NCI-H226 (cell line): ENCODE measurements at regions not wholly inside any gene's neighbourhood (a gene's known extent, or its start where the extent isn't known, plus 50 kb on each side); places are given as distances from the start of the nearest gene placed in this dataset.
"Not testable (repeated sequence)": the region's sequence is repeated elsewhere in the genome, so short reads cannot be mapped to it uniquely, and the experiment has no call there.

ENCODE experiments used
- DNase-seq: peaks from one replicate; pipeline ENCODE4 v3.0.0-alpha.2; 2015

- peak; percentile 32 for DNase-seq
Measured at GRCh38 chr7:110531186-110531585, 559.7 kb upstream of the LRRN3 start.

- DNase-seq: peak; percentile 87
Measured at GRCh38 chr7:110534241-110534931, 556.5 kb upstream of the LRRN3 start.

- DNase-seq: no peak
Measured at GRCh38 chr7:110539216-110539615, 551.7 kb upstream of the LRRN3 start.

GRCh38 chr7:110541962-110542361 is 549.0 kb upstream of the LRRN3 start:
- no peak for DNase-seq

- peak; percentile 51 for DNase-seq
Measured at GRCh38 chr7:110544194-110544593, 546.7 kb upstream of the LRRN3 start.

GRCh38 chr7:110548372-110548771 is 542.6 kb upstream of the LRRN3 start:
- peak; percentile 44 for DNase-seq

- peak; percentile 19 for DNase-seq
Measured at GRCh38 chr7:110557136-110557535, 533.8 kb upstream of the LRRN3 start.

- not testable (repeated sequence) for DNase-seq
Measured at GRCh38 chr7:110563286-110563685, 527.6 kb upstream of the LRRN3 start.

GRCh38 chr7:110564246-110564645 is 526.7 kb upstream of the LRRN3 start:
- no peak for DNase-seq

- no peak for DNase-seq
Measured at GRCh38 chr7:110568388-110568787, 522.5 kb upstream of the LRRN3 start.

GRCh38 chr7:110568932-110569331 is 522.0 kb upstream of the LRRN3 start:
- DNase-seq: no peak

GRCh38 chr7:110569486-110570205 is 521.3 kb upstream of the LRRN3 start:
- no peak for DNase-seq

GRCh38 chr7:110573862-110574528 is 516.9 kb upstream of the LRRN3 start:
- DNase-seq: peak; percentile 90

- no peak for DNase-seq
Measured at GRCh38 chr7:110587294-110587693, 503.6 kb upstream of the LRRN3 start.

GRCh38 chr7:110590415-110590814 is 500.5 kb upstream of the LRRN3 start:
- DNase-seq: no peak

GRCh38 chr7:110591341-110591740 is 499.6 kb upstream of the LRRN3 start:
- no peak for DNase-seq

GRCh38 chr7:110592557-110592956 is 498.4 kb upstream of the LRRN3 start:
- no peak for DNase-seq

GRCh38 chr7:110593355-110593754 is 497.6 kb upstream of the LRRN3 start:
- DNase-seq: no peak

GRCh38 chr7:110595694-110596093 is 495.2 kb upstream of the LRRN3 start:
- DNase-seq: no peak

- DNase-seq: no peak
Measured at GRCh38 chr7:110600956-110601355, 490.0 kb upstream of the LRRN3 start.

- no peak for DNase-seq
Measured at GRCh38 chr7:110601710-110602109, 489.2 kb upstream of the LRRN3 start.

GRCh38 chr7:110604206-110604605 is 486.7 kb upstream of the LRRN3 start:
- no peak for DNase-seq

- DNase-seq: no peak
Measured at GRCh38 chr7:110604885-110605284, 486.0 kb upstream of the LRRN3 start.
